ENCODE measurements at regions not wholly inside any gene's neighbourhood (a gene's known extent, or its start where the extent isn't known, plus 50 kb on each side); places are given as distances from the start of the nearest gene placed in this dataset.

- TF ChIP-seq CTCF (conservative IDR thresholded peaks at IDR 0.05): no peak
- no peak overlapping the region for H3K27ac ChIP-seq
Observed at GRCh38 chr2:42855221-42855970, 63.0 kb upstream of the HAAO start.

- TF ChIP-seq CTCF (conservative IDR thresholded peaks at IDR 0.05): no peak
- no peak overlapping the region for H3K27ac ChIP-seq
Observed at GRCh38 chr2:42854207-42854818, 61.9 kb upstream of the HAAO start.

GRCh38 chr2:42853549-42854206, 61.3 kb upstream of the HAAO start:
- TF ChIP-seq CTCF (conservative IDR thresholded peaks at IDR 0.05): no peak
- no peak overlapping the region for H3K27ac ChIP-seq

- no peak overlapping the region for H3K27ac ChIP-seq
- TF ChIP-seq CTCF (conservative IDR thresholded peaks at IDR 0.05): no peak
Observed at GRCh38 chr2:42852798-42853197, 60.4 kb upstream of the HAAO start.

- no peak overlapping the region for H3K27ac ChIP-seq
- no peak for TF ChIP-seq CTCF (conservative IDR thresholded peaks at IDR 0.05)
Observed at GRCh38 chr2:42851740-42852250, 59.4 kb upstream of the HAAO start.

- TF ChIP-seq CTCF (conservative IDR thresholded peaks at IDR 0.05): no peak
Observed at GRCh38 chr2:42851186-42851585, 58.8 kb upstream of the HAAO start.

More at GRCh38 chr2:42851186-42851585, 58.8 kb upstream of the HAAO start:
- H3K27ac ChIP-seq: no peak overlapping the region

Measured in VCaP (cell line).